A549 (cell line): ENCODE measurements at regions not wholly inside any gene's neighbourhood (a gene's known extent, or its start where the extent isn't known, plus 50 kb on each side); places are given as distances from the start of the nearest gene placed in this dataset.

Experiments
- ATAC-seq, 2 experiments: fragments of 200-7000 bp in 1 of 2; fragments of >200 bp in 1 of 2; cut with Nextera tagmentation in 1 of 2; cut with Tn5 transposase in 1 of 2; 3 replicates each; pipeline versions ENCODE4 v1.8.0 to v1.9.1; 2018 to 2020; ENCODE audit warnings: mild to moderate bottlenecking in 1 of 2, moderate library complexity in 1 of 2
- CTCF ChIA-PET: fragments of 300-600 bp; sonication (Branson Sonifier 250); formaldehyde crosslinking; extraction: SDS; loops from one replicate; lab custom pipeline; 2021; ENCODE audit warnings: antibody characterized with exemption, inconsistent platforms; lab: Yijun Ruan, JAX
- POLR2A ChIA-PET: fragments of 350-600 bp; formaldehyde crosslinking; extraction: SDS; loops from one replicate; lab custom pipeline; 2021; ENCODE audit warnings: antibody characterized with exemption, inconsistent platforms; lab: Yijun Ruan, JAX
- DNase-seq, 2 experiments: peaks; one replicate each; pipeline versions ENCODE4 v3.0.0 to v3.0.0-alpha.2; 2011 to 2016; ENCODE audit warnings: low read depth in 1 of 2, low spot score in 1 of 2
- FAIRE-seq: peaks from 2 replicates; lab custom pipeline; 2011; peaks lifted over from hg19 to GRCh38; lab: Jason Lieb, UNC
- H3K27ac ChIP-seq, 2 experiments: fragments of >200 bp; sonication (Bioruptor Twin); formaldehyde crosslinking; 3 replicates each; pipeline ENCODE4 v1.5.1; 2016 to 2017
- H3K4me1 ChIP-seq: fragments of >200 bp; sonication (Bioruptor Twin); formaldehyde crosslinking; 3 replicates; pipeline ENCODE4 v1.6.1; 2016
- H3K4me2 ChIP-seq: fragments of >200 bp; sonication (Bioruptor Twin); formaldehyde crosslinking; 3 replicates; pipeline ENCODE4 v1.6.1; 2016
- H3K4me3 ChIP-seq: fragments of >200 bp; sonication (Bioruptor Twin); formaldehyde crosslinking; 3 replicates; pipeline ENCODE4 v1.5.1; 2016
- H3K9me3 ChIP-seq: fragments of >200 bp; sonication (Bioruptor Twin); formaldehyde crosslinking; 3 replicates; pipeline ENCODE4 v1.6.1; 2016
- BHLHE40 ChIP-seq: IDR thresholded peaks from 2 replicates; pipeline ENCODE4 v1.6.1; 2012; ENCODE audit warnings: low read depth, low read length, inconsistent platforms
- CBX8 ChIP-seq: fragments of 200-600 bp; sonication (generic); IDR thresholded peaks from 2 replicates; pipeline ENCODE4 v1.6.1; 2016
- CEBPB ChIP-seq, 2 experiments: fragments of >200 bp in 1 of 2; sonication (Bioruptor Twin) in 1 of 2; formaldehyde crosslinking in 1 of 2; IDR thresholded peaks; 2 replicates each; pipeline ENCODE4 v1.6.1; 2012 to 2016
- CHD2 ChIP-seq: fragments of 150-350 bp; IDR thresholded peaks from 2 replicates; pipeline ENCODE4 v1.6.1; 2014; ENCODE audit warnings: low read length; ENCODE audit not compliant: partially characterized antibody
- E2F6 ChIP-seq: IDR thresholded peaks from 2 replicates; pipeline ENCODE4 v1.6.1; 2012; ENCODE audit warnings: low read depth, borderline replicate concordance
- ESRRA ChIP-seq: fragments of 150-350 bp; IDR thresholded peaks from 2 replicates; pipeline ENCODE4 v1.6.1; 2014; ENCODE audit warnings: mild to moderate bottlenecking, low read length, borderline replicate concordance
- FOSB ChIP-seq: fragments of 250-450 bp; sonication (Bioruptor Pico); IDR thresholded peaks from 2 replicates; pipeline ENCODE4 v1.5.0; 2020; ENCODE audit warnings: mild to moderate bottlenecking, moderate library complexity
- FOSL2 ChIP-seq, 2 experiments: fragments of 450-650 bp in 1 of 2; fragments of >200 bp in 1 of 2; sonication (Bioruptor Twin) in 1 of 2; formaldehyde crosslinking; IDR thresholded peaks; 2 replicates each; pipeline versions ENCODE4 v1.5.0 to v1.6.1; 2016 to 2020; ENCODE audit warnings: mild to moderate bottlenecking in 1 of 2, moderate library complexity in 1 of 2
- HDAC2 ChIP-seq: fragments of 200-600 bp; sonication (generic); IDR thresholded peaks from 2 replicates; pipeline ENCODE4 v1.6.1; 2016
- JUN ChIP-seq, 2 experiments: fragments of >200 bp; sonication (Bioruptor Twin); formaldehyde crosslinking; IDR thresholded peaks; 2 replicates in 1 of 2; 3 replicates in 1 of 2; pipeline ENCODE4 v1.6.1; 2016 to 2017
- KDM5A ChIP-seq: fragments of 200-600 bp; sonication (generic); IDR thresholded peaks from 2 replicates; pipeline ENCODE4 v1.6.1; 2016; ENCODE audit warnings: antibody characterized with exemption, mild to moderate bottlenecking
- MAFK ChIP-seq: fragments of 450-650 bp; IDR thresholded peaks from 2 replicates; pipeline ENCODE4 v1.6.1; 2014; ENCODE audit not compliant: partially characterized antibody
- NFE2L2 ChIP-seq: fragments of 150-350 bp; conservative IDR thresholded peaks from 2 replicates; pipeline ENCODE4 v1.6.1; 2014; ENCODE audit warnings: low read length
- POLR2A ChIP-seq: IDR thresholded peaks from 2 replicates; pipeline ENCODE4 v1.6.1; 2012; ENCODE audit warnings: mild to moderate bottlenecking, low read length
- POLR2AphosphoS2 ChIP-seq: conservative IDR thresholded peaks from 2 replicates; pipeline ENCODE4 v1.6.1; 2012; ENCODE audit warnings: low read length, improper control_type of control experiment, inconsistent platforms
- RCOR1 ChIP-seq: fragments of 150-350 bp; IDR thresholded peaks from 2 replicates; pipeline ENCODE4 v1.6.1; 2014; ENCODE audit warnings: antibody characterized with exemption, low read length, low read depth
- ZC3H11A ChIP-seq: fragments of 450-650 bp; IDR thresholded peaks from 2 replicates; pipeline ENCODE4 v1.6.1; 2014; ENCODE audit warnings: antibody characterized with exemption, mild to moderate bottlenecking
- ZNF302 ChIP-seq: fragments of 250-450 bp; sonication (Bioruptor Pico); IDR thresholded peaks from 2 replicates; pipeline ENCODE4 v1.9.0; 2021; ENCODE audit warnings: inconsistent platforms, mild to moderate bottlenecking, moderate library complexity
- WGBS: methylation state at CpG from one replicate; pipeline ENCODE4 v1.1.6; 2017; ENCODE audit errors: missing lambda C conversion rate; 5-methylcytosine and 5-hydroxymethylcytosine counted together
- TF ChIP-seq, protein P1 (sequence below): fragments of 250-450 bp; sonication (Bioruptor Pico); IDR thresholded peaks from 2 replicates; pipeline ENCODE4 v1.5.0; 2021; ENCODE audit warnings: mild to moderate bottlenecking, moderate library complexity, borderline replicate concordance
- TF ChIP-seq, protein P2 (sequence below): fragments of 200-600 bp; sonication (generic); IDR thresholded peaks from 2 replicates; pipeline ENCODE4 v1.6.1; 2016; ENCODE audit warnings: antibody characterized with exemption, mild to moderate bottlenecking, moderate library complexity
- TF ChIP-seq, protein P3 (sequence below): fragments of >200 bp; sonication (Bioruptor Twin); formaldehyde crosslinking; IDR thresholded peaks from 3 replicates; pipeline ENCODE4 v1.6.1; 2016

- H3K9me3 ChIP-seq = no peaks in the 10 kb centered on the region
- CTCF ChIA-PET = no interaction called here
- no peak overlapping the region for H3K27ac ChIP-seq
- TF ChIP-seq JUN (IDR thresholded peaks at IDR 0.05) (no peak), FOSL2 (IDR thresholded peaks at IDR 0.05) (no peak), FOSL2 (CRISPR knock-in tag; IDR thresholded peaks at IDR 0.05) (no peak), HDAC2 (no peak), POLR2AphosphoS2 (no peak), NFE2L2 (no peak), FOSB (CRISPR knock-in tag) (no peak), CBX8 (no peak), ESRRA (no peak), MAFK (no peak), CEBPB (IDR thresholded peaks at IDR 0.05) (no peak), E2F6 (no peak), ZC3H11A (no peak), RCOR1 (no peak), KDM5A (no peak)
- TF ChIP-seq, protein P1, sequence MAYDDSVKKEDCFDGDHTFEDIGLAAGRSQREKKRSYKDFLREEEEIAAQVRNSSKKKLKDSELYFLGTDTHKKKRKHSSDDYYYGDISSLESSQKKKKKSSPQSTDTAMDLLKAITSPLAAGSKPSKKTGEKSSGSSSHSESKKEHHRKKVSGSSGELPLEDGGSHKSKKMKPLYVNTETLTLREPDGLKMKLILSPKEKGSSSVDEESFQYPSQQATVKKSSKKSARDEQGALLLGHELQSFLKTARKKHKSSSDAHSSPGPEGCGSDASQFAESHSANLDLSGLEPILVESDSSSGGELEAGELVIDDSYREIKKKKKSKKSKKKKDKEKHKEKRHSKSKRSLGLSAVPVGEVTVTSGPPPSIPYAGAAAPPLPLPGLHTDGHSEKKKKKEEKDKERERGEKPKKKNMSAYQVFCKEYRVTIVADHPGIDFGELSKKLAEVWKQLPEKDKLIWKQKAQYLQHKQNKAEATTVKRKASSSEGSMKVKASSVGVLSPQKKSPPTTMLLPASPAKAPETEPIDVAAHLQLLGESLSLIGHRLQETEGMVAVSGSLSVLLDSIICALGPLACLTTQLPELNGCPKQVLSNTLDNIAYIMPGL (CRISPR knock-in tag) = no peak
- H3K4me1 ChIP-seq = no peaks in the 10 kb centered on the region
- ATAC-seq = no peak
- POLR2A ChIA-PET = no interaction called here
- WGBS = 64% methylated on average over 15 of the region's 19 CpGs
- FAIRE-seq = no peak
- no peak overlapping the region for H3K4me2 ChIP-seq
- DNase-seq = no peak
- H3K4me3 ChIP-seq = no peak overlapping the region
These were observed 329.9 kb downstream of the QKI start for GRCh38 chr6:163744256-163744925.

GRCh38 chr6:163743796-163744195 lies 329.3 kb downstream of the QKI start:
- CTCF ChIA-PET = no interaction called here
- FAIRE-seq (no peak), ATAC-seq (no peak), DNase-seq (no peak)
- TF ChIP-seq CHD2 = no peak
- TF ChIP-seq ZNF302 (CRISPR knock-in tag) = no peak
- TF ChIP-seq BHLHE40 = no peak
- TF ChIP-seq, protein P1 (CRISPR knock-in tag) = no peak
- no peak for TF ChIP-seq POLR2A
- TF ChIP-seq, protein P2, sequence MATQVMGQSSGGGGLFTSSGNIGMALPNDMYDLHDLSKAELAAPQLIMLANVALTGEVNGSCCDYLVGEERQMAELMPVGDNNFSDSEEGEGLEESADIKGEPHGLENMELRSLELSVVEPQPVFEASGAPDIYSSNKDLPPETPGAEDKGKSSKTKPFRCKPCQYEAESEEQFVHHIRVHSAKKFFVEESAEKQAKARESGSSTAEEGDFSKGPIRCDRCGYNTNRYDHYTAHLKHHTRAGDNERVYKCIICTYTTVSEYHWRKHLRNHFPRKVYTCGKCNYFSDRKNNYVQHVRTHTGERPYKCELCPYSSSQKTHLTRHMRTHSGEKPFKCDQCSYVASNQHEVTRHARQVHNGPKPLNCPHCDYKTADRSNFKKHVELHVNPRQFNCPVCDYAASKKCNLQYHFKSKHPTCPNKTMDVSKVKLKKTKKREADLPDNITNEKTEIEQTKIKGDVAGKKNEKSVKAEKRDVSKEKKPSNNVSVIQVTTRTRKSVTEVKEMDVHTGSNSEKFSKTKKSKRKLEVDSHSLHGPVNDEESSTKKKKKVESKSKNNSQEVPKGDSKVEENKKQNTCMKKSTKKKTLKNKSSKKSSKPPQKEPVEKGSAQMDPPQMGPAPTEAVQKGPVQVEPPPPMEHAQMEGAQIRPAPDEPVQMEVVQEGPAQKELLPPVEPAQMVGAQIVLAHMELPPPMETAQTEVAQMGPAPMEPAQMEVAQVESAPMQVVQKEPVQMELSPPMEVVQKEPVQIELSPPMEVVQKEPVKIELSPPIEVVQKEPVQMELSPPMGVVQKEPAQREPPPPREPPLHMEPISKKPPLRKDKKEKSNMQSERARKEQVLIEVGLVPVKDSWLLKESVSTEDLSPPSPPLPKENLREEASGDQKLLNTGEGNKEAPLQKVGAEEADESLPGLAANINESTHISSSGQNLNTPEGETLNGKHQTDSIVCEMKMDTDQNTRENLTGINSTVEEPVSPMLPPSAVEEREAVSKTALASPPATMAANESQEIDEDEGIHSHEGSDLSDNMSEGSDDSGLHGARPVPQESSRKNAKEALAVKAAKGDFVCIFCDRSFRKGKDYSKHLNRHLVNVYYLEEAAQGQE = no peak
- TF ChIP-seq, protein P3, sequence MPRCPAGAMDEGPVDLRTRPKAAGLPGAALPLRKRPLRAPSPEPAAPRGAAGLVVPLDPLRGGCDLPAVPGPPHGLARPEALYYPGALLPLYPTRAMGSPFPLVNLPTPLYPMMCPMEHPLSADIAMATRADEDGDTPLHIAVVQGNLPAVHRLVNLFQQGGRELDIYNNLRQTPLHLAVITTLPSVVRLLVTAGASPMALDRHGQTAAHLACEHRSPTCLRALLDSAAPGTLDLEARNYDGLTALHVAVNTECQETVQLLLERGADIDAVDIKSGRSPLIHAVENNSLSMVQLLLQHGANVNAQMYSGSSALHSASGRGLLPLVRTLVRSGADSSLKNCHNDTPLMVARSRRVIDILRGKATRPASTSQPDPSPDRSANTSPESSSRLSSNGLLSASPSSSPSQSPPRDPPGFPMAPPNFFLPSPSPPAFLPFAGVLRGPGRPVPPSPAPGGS = no peak
- no peak for TF ChIP-seq KDM5A
- TF ChIP-seq JUN (IDR thresholded peaks at IDR 0.05) = no peak
- no peak for TF ChIP-seq CBX8
- TF ChIP-seq RCOR1 = no peak
- Histone ChIP-seq H3K4me3 (no peak overlapping the region), H3K4me1 (no peaks in the 10 kb centered on the region), H3K9me3 (no peaks in the 10 kb centered on the region), H3K4me2 (no peak overlapping the region), H3K27ac (no peak overlapping the region)
- 79% methylated on average over 2 of the region's 4 CpGs for WGBS
- POLR2A ChIA-PET = no interaction called here
